HCT116 (cell line): ENCODE measurements at regions not wholly inside any gene's neighbourhood (a gene's known extent, or its start where the extent isn't known, plus 50 kb on each side); places are given as distances from the start of the nearest gene placed in this dataset.

ENCODE experiments used
- ATAC-seq: fragments of 200-7000 bp; cut with Tn5 transposase; 2 replicates; pipeline ENCODE4 v1.9.1; 2020; ENCODE audit warnings: mild to moderate bottlenecking, moderate library complexity
- BruUV-seq: library from RNA; stranded (reverse); fragments of 400-500 nt; replicated peaks from 2 replicates; lab custom pipeline; 2021; lab: Mats Ljungman, UMichigan
- CTCF ChIA-PET: fragments of 300-600 bp; sonication (Branson Sonifier 250); formaldehyde crosslinking; loops from one replicate; lab custom pipeline; 2021; ENCODE audit warnings: antibody characterized with exemption; lab: Charles Lee
- POLR2A ChIA-PET: fragments of 300-600, 350-600 bp; sonication (Branson Sonifier 250); formaldehyde crosslinking; loops from one replicate; lab custom pipeline; 2021; ENCODE audit warnings: antibody characterized with exemption; lab: Charles Lee
- RAD21 ChIA-PET, 2 experiments: fragments of 300-600 bp; sonication (Branson Sonifier 250); formaldehyde crosslinking; loops; one replicate each; lab custom pipeline; 2023; ENCODE audit warnings: low total read pairs in 2 of 2; ENCODE audit not compliant: uncharacterized antibody in 2 of 2, unreplicated experiment in 2 of 2, low non-redundant PET in 1 of 2; lab: Charles Lee
- DNase-seq: peaks from one replicate; pipeline ENCODE4 v3.0.0-alpha.2; 2010; ENCODE audit warnings: low read depth, low spot score
- H2AFZ ChIP-seq: fragments of 200-600 bp; shearing (Covaris generic), sonication (generic); 2 replicates; pipeline ENCODE4 v1.6.1; 2017; ENCODE audit warnings: low read depth, mixed run types, mixed read lengths, antibody characterized with exemption, low read length; ENCODE audit not compliant: poor library complexity, severe bottlenecking
- H3K27ac ChIP-seq: 2 replicates; pipeline ENCODE4 v1.5.1; 2012; ENCODE audit warnings: low read depth, low read length
- H3K27me3 ChIP-seq: fragments of 200-600 bp; sonication (generic); 2 replicates; pipeline ENCODE4 v1.6.1; 2016; ENCODE audit warnings: mixed run types, low read length, mixed read lengths; ENCODE audit not compliant: insufficient read depth
- H3K36me3 ChIP-seq, 2 experiments: fragments of 200-500 bp in 1 of 2; fragments of 200-600 bp in 1 of 2; sonication (Bioruptor generic) in 1 of 2; sonication (generic) in 1 of 2; 2 replicates each; pipeline versions ENCODE4 v1.5.1 to v1.6.1; 2014 to 2016; ENCODE audit warnings: low read length in 2 of 2, inconsistent platforms in 1 of 2, mixed read lengths in 1 of 2, mixed run types in 1 of 2; ENCODE audit not compliant: insufficient read depth in 2 of 2, control insufficient read depth in 1 of 2
- H3K4me1 ChIP-seq, 2 experiments: fragments of 200-600 bp in 1 of 2; sonication (generic) in 1 of 2; 2 replicates each; pipeline versions ENCODE4 v1.5.1 to v1.6.1; 2012 to 2017; ENCODE audit warnings: low read length in 2 of 2, inconsistent platforms in 1 of 2, mild to moderate bottlenecking in 1 of 2, mixed read lengths in 1 of 2, mixed run types in 1 of 2, moderate library complexity in 1 of 2; ENCODE audit not compliant: insufficient read depth in 2 of 2, control insufficient read depth in 1 of 2
- H3K4me2 ChIP-seq: fragments of 200-600 bp; sonication (generic); 2 replicates; pipeline ENCODE4 v1.6.1; 2017; ENCODE audit warnings: mixed run types, low read length, mixed read lengths
- H3K4me3 ChIP-seq, 2 experiments: fragments of 200-600 bp in 1 of 2; sonication (generic) in 1 of 2; replicated peaks in 1 of 2; 2 replicates each; pipeline ENCODE4 v1.5.1; 2011 to 2016; ENCODE audit warnings: low read length in 2 of 2, control low read depth in 1 of 2, low read depth in 1 of 2, mild to moderate bottlenecking in 1 of 2, mixed read lengths in 1 of 2, mixed run types in 1 of 2
- H3K79me2 ChIP-seq: fragments of 200-600 bp; sonication (generic); 2 replicates; pipeline ENCODE4 v1.6.1; 2017; ENCODE audit warnings: mild to moderate bottlenecking, mixed run types, low read length, moderate library complexity, mixed read lengths; ENCODE audit not compliant: insufficient read depth
- H3K9ac ChIP-seq: fragments of 200-600 bp; sonication (generic); 2 replicates; pipeline ENCODE4 v1.6.1; 2016; ENCODE audit warnings: low read length, mixed read lengths
- H3K9me2 ChIP-seq: fragments of 200-600 bp; sonication (generic), shearing (Covaris generic); 2 replicates; pipeline ENCODE4 v1.6.1; 2017; ENCODE audit warnings: mixed run types, mild to moderate bottlenecking, moderate library complexity; ENCODE audit not compliant: insufficient read depth
- H3K9me3 ChIP-seq, 2 experiments: fragments of 200-500 bp in 1 of 2; fragments of 200-600 bp in 1 of 2; sonication (Bioruptor generic) in 1 of 2; sonication (generic) in 1 of 2; 2 replicates each; pipeline ENCODE4 v1.6.1; 2014 to 2017; ENCODE audit warnings: low read length in 2 of 2, mixed read lengths in 2 of 2, inconsistent platforms in 1 of 2, low read depth in 1 of 2, mild to moderate bottlenecking in 1 of 2, mixed run types in 1 of 2, moderate library complexity in 1 of 2; ENCODE audit not compliant: control insufficient read depth in 1 of 2, insufficient read depth in 1 of 2
- H4K20me1 ChIP-seq: fragments of 200-600 bp; sonication (generic), shearing (Covaris generic); 2 replicates; pipeline ENCODE4 v1.6.1; 2017; ENCODE audit warnings: mixed run types, mild to moderate bottlenecking, moderate library complexity; ENCODE audit not compliant: insufficient read depth
- CBX3 ChIP-seq: IDR thresholded peaks from 2 replicates; pipeline ENCODE4 v1.6.1; 2012; ENCODE audit warnings: low read depth
- CEBPB ChIP-seq: IDR thresholded peaks from 2 replicates; pipeline ENCODE4 v1.6.1; 2012; ENCODE audit warnings: low read depth
- CTCF ChIP-seq, 3 experiments: fragments of 200-600 bp in 1 of 3; sonication (generic) in 1 of 3; IDR thresholded peaks in 2 of 3; conservative IDR thresholded peaks in 1 of 3; 2 replicates each; pipeline ENCODE4 v1.5.1; 2012 to 2017; ENCODE audit warnings: low read depth in 2 of 3, low read length in 2 of 3, antibody characterized with exemption in 1 of 3, borderline replicate concordance in 1 of 3, control low read depth in 1 of 3, mild to moderate bottlenecking in 1 of 3, mixed read lengths in 1 of 3, mixed run types in 1 of 3, moderate library complexity in 1 of 3; ENCODE audit not compliant: insufficient read depth in 1 of 3
- EGR1 ChIP-seq: IDR thresholded peaks from 2 replicates; pipeline ENCODE4 v1.6.1; 2012; ENCODE audit warnings: low read depth
- ELF1 ChIP-seq: IDR thresholded peaks from 2 replicates; pipeline ENCODE4 v1.6.1; 2012; ENCODE audit warnings: low read depth, borderline replicate concordance
- EZH2phosphoT487 ChIP-seq: fragments of 200-600 bp; IDR thresholded peaks from 2 replicates; pipeline ENCODE4 v1.6.1; 2018; ENCODE audit warnings: antibody characterized with exemption, borderline replicate concordance
- MAX ChIP-seq: IDR thresholded peaks from 2 replicates; pipeline ENCODE4 v1.6.1; 2012
- POLR2A ChIP-seq: IDR thresholded peaks from 2 replicates; pipeline ENCODE4 v1.7.0; 2011; ENCODE audit warnings: borderline replicate concordance; ENCODE audit not compliant: insufficient read depth, insufficient read length; ENCODE audit errors: extremely low read depth
- SIN3A ChIP-seq: IDR thresholded peaks from 2 replicates; pipeline ENCODE4 v1.6.1; 2012; ENCODE audit warnings: low read depth
- SP1 ChIP-seq: IDR thresholded peaks from 2 replicates; pipeline ENCODE4 v1.6.1; 2012; ENCODE audit warnings: low read depth
- SRF ChIP-seq: IDR thresholded peaks from 2 replicates; pipeline ENCODE4 v1.6.1; 2012; ENCODE audit warnings: low read depth
- TCF7L2 ChIP-seq: IDR thresholded peaks from 2 replicates; pipeline ENCODE4 v1.7.0; 2011; ENCODE audit warnings: borderline replicate concordance, inconsistent platforms; ENCODE audit not compliant: insufficient read depth, insufficient read length; ENCODE audit errors: extremely low read depth
- ZBTB33 ChIP-seq: IDR thresholded peaks from 2 replicates; pipeline ENCODE4 v1.6.1; 2011; ENCODE audit warnings: mild to moderate bottlenecking, low read length, moderate library complexity; ENCODE audit not compliant: insufficient replicate concordance; ENCODE audit errors: extremely low read depth
- ZNF274 ChIP-seq: fragments of 200-500 bp; sonication (Bioruptor generic); IDR thresholded peaks from 2 replicates; pipeline ENCODE4 v1.6.1; 2014; ENCODE audit warnings: mild to moderate bottlenecking, low read depth, low read length, inconsistent platforms
- intact Hi-C: fragments of 100-400 bp; cut with micrococcal nuclease; formaldehyde crosslinking; loops from 2 replicates; pipeline ENCODE4 v1.10.0; 2022

DNA sequence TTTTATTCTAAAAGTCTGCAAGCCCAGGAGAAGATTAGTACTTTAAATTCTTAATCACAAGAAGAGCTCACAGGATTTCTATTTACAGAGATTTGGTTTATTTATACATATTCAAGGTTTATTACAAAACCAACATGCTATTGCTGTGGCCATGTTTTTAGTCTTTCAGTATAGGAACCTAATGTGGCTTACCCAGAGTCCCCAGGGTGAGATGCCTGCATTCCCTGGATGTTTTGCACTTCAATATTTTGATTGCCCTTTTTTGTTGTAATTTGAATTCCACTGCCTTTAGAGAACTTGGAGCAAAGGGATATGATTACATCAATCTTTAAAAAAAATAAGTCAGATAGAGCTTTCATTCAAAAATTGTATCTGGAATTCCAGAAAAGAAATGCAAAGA, 146.0 kb upstream of the FRMPD4 start:
- RAD21 ChIA-PET: no interaction called here
- POLR2A ChIA-PET: no interaction called here
- no peak overlapping the region for H3K4me2 ChIP-seq
- H3K27ac ChIP-seq: no peak overlapping the region
- H3K4me3 ChIP-seq: no peak overlapping the region
- H2AFZ ChIP-seq: no peak overlapping the region
- no peak for ATAC-seq
- intact Hi-C loops: no loop called here
- H3K9me3 ChIP-seq: no peaks in the 10 kb centered on the region
- no peaks in the 10 kb centered on the region for H3K27me3 ChIP-seq
- no peaks in the 10 kb centered on the region for H3K36me3 ChIP-seq
- H3K9me2 ChIP-seq: no peaks in the 10 kb centered on the region
- no peak overlapping the region for H3K9ac ChIP-seq
- CTCF ChIA-PET: no interaction called here
- no TSS peak for BruUV-seq
- no peaks in the 10 kb centered on the region for H3K79me2 ChIP-seq
- DNase-seq: no peak
- H4K20me1 ChIP-seq: no peaks in the 10 kb centered on the region
- TF ChIP-seq MAX: no peak
- TF ChIP-seq EZH2phosphoT487: no peak
- TF ChIP-seq ZBTB33: no peak
- TF ChIP-seq EGR1: no peak
- TF ChIP-seq TCF7L2: no peak
- TF ChIP-seq CEBPB: no peak
- TF ChIP-seq SRF: no peak
- no peak for TF ChIP-seq ELF1
- TF ChIP-seq CBX3: no peak
- no peak for TF ChIP-seq SP1
- TF ChIP-seq POLR2A: no peak
- TF ChIP-seq ZNF274: no peak
- TF ChIP-seq SIN3A: no peak
- no peak for TF ChIP-seq CTCF (IDR thresholded peaks at IDR 0.05 in 2 of 3, conservative IDR thresholded peaks at IDR 0.05 in 1 of 3; ENCODE audit: borderline replicate concordance in 1 of 3, insufficient read depth in 1 of 3, low read depth in 2 of 3, low read length in 2 of 3)
- H3K4me1 ChIP-seq: no peaks in the 10 kb centered on the region
